ENCODE measurements at regions not wholly inside any gene's neighbourhood (a gene's known extent, or its start where the extent isn't known, plus 50 kb on each side); places are given as distances from the start of the nearest gene placed in this dataset.
"Not testable (repeated sequence)": the region's sequence is repeated elsewhere in the genome, so short reads cannot be mapped to it uniquely, and the experiment has no call there.

DNA sequence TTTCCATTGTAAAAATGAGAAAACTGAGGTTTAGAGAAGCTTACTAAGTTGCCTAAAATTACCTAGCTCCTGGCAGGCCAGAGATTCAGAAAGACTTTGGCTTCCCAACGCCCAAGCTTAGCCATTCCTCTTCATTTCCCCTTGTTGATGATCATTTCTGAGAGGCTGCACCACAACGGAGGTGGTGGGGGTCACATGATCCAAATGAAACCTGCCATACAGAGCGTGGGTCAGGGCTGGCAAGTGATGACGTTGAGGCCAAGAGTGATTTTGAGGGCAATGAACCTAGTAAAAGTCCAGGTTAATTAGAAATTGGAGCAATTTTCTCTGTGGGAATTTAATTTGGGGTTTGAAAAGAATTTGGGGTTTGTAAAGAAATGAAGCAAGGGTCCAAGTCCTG, 109.9 kb downstream of the TMEM182 start:
- no peak for DNase-seq (ENCODE audit: low spot score)

GRCh38 chr2:102872388-102872787, 110.6 kb downstream of the TMEM182 start:
- no peak for DNase-seq (ENCODE audit: low spot score)

DNA sequence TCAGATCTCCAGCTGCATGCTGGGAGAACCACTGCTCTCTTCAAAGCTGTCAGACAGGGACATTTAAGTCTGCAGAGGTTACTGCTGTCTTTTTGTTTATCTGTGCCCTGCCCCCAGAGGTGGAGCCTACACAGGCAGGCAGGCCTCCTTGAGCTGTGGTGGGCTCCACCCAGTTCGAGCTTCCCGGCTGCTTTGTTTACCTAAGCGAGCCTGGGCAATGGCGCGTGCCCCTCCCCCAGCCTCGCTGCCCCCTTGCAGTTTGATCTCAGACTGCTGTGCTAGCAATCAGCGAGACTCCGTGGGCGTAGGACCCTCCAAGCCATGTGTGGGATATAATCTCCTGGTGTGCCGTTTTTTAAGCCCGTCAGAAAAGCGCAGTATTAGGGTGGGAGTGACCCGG, 117.7 kb downstream of the TMEM182 start:
- DNase-seq (ENCODE audit: low spot score): not testable (repeated sequence)

DNA sequence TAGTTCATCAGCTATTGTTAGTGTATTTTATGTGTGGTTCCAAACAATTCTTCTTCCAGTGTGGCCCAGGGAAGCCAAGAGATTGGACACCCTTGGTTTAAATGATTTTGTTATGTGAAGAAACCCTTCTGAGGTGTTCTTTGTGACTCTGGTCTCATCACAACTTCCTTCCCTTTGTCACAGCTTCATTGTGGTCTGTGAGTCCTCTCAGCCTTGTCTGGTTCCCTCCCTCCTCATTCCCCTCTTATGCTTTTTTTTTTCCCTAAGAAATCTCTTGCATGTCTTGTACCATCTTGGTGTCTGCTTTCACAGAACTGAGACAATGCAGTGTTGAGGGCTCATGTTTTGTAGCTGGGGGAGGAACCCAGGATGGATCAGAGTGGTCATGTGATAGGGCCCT, 118.9 kb downstream of the TMEM182 start:
- DNase-seq (ENCODE audit: low spot score): no peak

DNA sequence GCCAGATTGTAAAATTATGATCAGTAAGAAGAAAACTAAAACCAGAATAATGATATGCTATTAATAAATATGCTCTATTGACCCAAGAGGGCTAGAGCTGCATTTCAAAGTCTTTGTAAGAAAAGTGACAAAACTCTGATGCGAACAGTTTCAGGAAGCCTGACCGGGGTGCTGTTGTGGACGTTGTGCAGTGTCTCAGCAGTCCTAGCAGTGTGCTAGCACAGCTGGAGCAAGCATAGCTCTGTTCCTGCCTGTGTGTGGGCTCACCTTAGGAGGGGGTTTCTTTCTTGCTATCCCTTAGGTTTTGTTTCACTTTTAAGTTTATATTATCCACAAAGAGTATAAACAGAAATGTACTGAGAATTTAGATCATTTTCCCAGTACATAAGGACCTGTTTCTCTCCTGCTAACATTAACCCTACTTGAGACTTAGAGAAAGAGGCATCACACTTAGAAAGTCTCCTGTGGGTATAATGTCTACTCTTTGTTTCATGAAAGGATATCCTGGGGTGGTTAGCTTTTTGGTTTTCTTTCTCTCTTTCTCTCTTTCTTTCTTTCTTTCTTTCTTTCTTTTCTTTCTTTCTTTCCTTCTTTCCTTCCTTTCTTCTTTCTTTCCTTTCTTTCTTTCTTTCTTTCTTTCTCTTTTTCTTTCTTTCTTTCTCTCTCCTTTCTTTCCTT, 124.5 kb downstream of the TMEM182 start:
- DNase-seq (ENCODE audit: low spot score): no peak

GRCh38 chr2:102888514-102888913, 126.7 kb downstream of the TMEM182 start:
- no peak for DNase-seq (ENCODE audit: low spot score)

- DNase-seq (ENCODE audit: low spot score): no peak
Measured at GRCh38 chr2:102891296-102891695, 129.5 kb downstream of the TMEM182 start.

DNA sequence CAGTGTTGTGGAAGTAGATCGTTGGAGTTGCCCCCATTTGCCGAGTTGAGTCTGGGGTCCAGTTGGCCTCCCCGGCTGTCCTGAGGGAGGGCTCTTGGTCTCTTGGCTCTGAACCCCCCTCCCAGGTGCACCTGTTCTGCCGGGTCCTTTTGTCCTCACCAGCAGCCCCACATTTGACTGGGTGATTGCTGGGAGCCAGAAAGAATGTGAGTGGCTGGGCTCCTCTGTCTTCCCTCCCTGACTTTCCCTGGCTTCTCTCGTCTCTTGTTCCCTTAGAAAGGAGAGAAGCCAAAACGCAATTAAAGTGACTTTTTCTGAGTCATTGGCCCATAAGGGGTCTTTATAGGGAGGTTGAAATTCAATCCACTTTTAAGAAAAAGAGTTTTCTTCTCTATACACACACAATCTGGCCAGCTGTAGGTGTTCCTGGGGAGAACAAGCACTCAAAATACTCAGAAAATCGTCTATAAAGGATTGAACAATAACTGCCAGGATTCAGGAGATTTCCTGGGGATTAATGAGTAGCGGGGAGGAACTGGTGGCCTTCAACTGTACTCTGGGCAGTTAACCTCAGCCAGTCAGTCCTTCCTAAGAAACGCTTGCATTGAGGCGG, 131.0 kb downstream of the TMEM182 start:
- DNase-seq (ENCODE audit: low spot score): no peak

- no peak for DNase-seq (ENCODE audit: low spot score)
Measured at GRCh38 chr2:102893870-102894269, 132.0 kb downstream of the TMEM182 start.

- DNase-seq (ENCODE audit: low spot score): no peak
Measured at GRCh38 chr2:102895376-102895775, 133.5 kb downstream of the TMEM182 start.

GRCh38 chr2:102909240-102909639, 147.4 kb downstream of the TMEM182 start:
- not testable (repeated sequence) for DNase-seq (ENCODE audit: low spot score)

- no peak for DNase-seq (ENCODE audit: low spot score)
Measured at GRCh38 chr2:102910724-102911123, 148.9 kb downstream of the TMEM182 start.

DNA sequence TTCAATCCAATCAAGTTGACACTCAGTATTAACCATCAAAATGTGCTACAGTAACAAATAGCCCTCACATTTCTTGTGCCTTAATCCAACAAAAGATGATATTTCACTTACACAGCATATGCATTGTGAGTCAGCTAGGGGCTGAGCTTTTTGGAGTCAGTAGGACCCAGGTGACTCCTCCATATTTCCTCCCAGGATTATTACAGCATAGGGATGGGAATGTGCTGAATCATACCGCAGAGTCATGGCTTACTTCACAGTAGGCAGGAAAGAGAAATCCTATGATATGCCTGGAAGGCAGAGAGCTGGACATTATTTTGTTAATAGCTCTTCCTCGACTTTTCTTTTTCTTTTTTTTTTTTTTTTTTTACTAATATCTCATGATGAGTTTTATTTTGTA, 153.3 kb downstream of the TMEM182 start:
- no peak for DNase-seq (ENCODE audit: low spot score)

DNA sequence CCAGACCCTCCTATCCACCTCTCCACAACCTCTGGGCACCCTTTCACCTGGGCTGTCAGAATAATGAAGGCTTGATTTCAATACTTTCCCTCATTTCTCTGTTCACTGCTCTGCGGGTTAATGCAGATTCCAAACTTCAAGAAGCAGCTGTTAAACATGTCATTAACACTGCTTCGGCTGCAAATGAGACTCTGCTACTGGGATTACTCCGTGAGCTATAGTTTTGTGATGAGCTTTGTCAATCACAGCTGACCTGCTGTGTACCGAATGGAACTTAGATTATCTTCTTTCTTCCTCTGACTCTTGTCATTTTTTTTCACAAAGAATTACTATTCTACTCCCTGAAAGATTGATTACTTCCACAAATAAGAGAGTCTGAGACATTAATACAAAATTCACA, 160.5 kb downstream of the TMEM182 start:
- DNase-seq (ENCODE audit: low spot score): no peak

GRCh38 chr2:102925003-102925402, 163.2 kb downstream of the TMEM182 start:
- no peak for DNase-seq (ENCODE audit: low spot score)

- DNase-seq (ENCODE audit: low spot score): no peak
Measured at GRCh38 chr2:102927854-102928267, 166.0 kb downstream of the TMEM182 start.

GRCh38 chr2:102929721-102930120, 167.9 kb downstream of the TMEM182 start:
- no peak for DNase-seq (ENCODE audit: low spot score)

- DNase-seq (ENCODE audit: low spot score): no peak
Measured at GRCh38 chr2:102932501-102932900, 170.7 kb downstream of the TMEM182 start.

GRCh38 chr2:102939207-102939606, 177.4 kb downstream of the TMEM182 start:
- no peak for DNase-seq (ENCODE audit: low spot score)

DNA sequence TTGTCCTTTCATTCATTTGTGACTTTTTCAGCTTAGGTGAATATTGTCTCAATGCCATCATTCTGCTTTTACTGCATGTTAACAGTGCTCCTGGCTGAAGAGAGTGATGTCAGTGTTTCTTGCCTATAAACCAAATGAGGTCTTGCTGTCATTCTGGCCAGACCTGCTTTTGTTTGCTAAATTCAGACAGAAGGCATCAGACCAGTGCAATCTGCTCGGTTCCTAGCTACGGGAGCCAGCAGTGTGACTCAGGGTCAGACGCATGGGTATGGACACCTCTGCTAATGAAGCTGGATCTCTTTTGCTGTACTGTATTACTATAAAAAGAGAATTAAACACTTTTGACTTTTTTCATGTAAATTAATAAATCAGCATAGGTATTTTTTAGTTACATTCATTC, 178.9 kb downstream of the TMEM182 start:
- DNase-seq (ENCODE audit: low spot score): no peak

GRCh38 chr2:102942107-102942506, 180.3 kb downstream of the TMEM182 start:
- no peak for DNase-seq (ENCODE audit: low spot score)

GRCh38 chr2:102943251-102943650, 181.4 kb downstream of the TMEM182 start:
- DNase-seq (ENCODE audit: low spot score): no peak

- no peak for DNase-seq (ENCODE audit: low spot score)
Measured at GRCh38 chr2:102950371-102950946, 188.6 kb downstream of the TMEM182 start.

DNA sequence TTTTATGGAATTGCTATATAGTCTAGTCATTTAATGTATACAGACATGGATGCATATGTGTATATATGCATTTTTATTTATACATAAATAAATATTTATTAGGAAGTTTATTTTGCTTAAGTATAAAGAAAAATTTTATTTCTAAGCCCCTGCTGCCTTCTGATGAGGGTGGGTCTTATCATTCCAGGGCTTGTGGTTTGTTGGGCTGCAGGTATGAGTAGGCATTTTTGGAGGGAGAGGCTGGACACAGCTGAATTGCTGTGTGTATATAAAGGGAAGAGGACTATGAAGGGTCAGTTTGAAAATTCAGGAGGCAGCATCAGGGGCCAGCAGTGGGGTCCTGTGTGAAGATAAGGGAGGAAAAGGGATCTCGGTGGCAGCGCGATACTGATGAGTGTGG, 189.4 kb downstream of the TMEM182 start:
- DNase-seq (ENCODE audit: low spot score): no peak
